GM21447 (cell line): ENCODE measurements at regions not wholly inside any gene's neighbourhood (a gene's known extent, or its start where the extent isn't known, plus 50 kb on each side); places are given as distances from the start of the nearest gene placed in this dataset.

Experiments
- ATAC-seq: cut with Tn5 transposase; IDR thresholded peaks from one replicate; pipeline ENCODE4 v1.9.1; 2021; ENCODE audit not compliant: unreplicated experiment

DNA sequence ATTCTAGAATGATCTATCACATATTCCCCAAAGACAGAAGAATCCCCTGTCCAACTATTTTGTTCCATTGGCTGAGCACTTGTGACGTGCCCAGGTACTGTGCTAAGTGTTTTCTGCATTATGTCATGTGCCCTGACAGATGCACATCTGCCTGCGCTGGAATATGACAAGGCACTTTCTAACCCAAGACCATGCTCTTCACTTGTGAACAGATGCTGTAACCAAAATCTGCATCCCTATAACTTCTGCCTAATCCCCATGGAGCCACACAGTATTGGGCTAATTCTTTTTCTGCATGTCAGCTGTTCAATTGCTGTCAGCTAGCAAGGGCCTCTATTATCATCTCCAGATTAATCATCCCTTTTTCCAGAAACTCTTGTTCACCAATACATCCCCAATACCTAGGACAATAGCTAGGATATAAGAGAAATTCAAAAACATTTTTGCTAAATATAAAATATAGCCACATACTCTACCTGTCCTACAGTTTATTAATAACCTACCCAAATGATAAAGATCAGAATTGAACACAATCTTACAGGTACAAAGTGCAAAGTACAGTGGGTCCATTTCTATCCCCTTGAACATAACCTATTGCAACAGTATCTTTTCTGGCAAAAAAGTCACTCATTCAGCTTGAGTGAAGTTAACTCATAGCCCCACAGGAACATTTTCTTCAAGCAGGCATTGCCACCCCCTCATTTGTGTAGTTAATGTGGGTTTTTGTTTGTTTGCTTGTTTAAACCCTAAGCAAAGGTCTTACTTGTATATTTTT, 109.4 kb upstream of the LRRN1 start:
- ATAC-seq: no peak

GRCh38 chr3:3686907-3687648, 112.2 kb upstream of the LRRN1 start:
- ATAC-seq: no peak

- no peak for ATAC-seq
These were observed 113.5 kb upstream of the LRRN1 start for GRCh38 chr3:3685721-3686120.

- no peak for ATAC-seq
These were observed 116.0 kb upstream of the LRRN1 start for GRCh38 chr3:3683261-3683660.

- ATAC-seq: no peak
These were observed 123.4 kb upstream of the LRRN1 start for GRCh38 chr3:3675801-3676200.

- ATAC-seq: no peak
These were observed 124.0 kb upstream of the LRRN1 start for GRCh38 chr3:3675186-3675585.

- ATAC-seq: peak; percentile 92
These were observed 132.6 kb upstream of the LRRN1 start for GRCh38 chr3:3666664-3667063.

DNA sequence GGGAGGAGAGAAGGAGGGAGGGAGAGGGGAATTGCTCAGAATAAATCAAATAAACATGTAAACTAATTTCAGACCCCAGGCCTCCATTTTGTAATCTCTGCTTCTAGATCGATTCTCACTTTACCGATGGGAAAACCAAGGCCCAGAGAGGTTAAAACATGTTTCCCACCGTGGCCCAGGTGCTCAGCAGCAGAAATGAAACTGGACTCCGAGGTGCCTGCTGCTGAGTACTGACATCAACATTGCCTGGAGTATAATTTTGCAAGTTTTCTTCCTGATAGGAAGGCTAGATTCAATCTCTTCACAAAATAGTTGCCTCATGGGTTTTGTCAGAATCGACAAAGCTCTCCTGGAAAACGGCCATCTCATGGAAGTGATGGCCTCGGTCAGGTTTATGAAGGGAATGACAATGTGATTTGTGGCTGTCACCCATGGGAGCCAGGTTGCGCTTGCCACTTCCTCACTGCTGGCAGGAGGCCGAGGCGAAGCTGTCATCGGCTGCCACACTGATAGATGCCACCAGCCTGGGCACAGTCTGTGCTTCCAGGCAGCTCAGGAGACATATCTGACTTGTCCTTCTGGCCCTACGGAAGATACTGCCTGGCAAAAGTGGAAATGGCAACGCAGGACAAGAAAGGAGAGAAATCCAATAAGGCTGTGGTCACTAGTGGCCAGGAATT, 133.1 kb upstream of the LRRN1 start:
- ATAC-seq: peak; percentile 66

DNA sequence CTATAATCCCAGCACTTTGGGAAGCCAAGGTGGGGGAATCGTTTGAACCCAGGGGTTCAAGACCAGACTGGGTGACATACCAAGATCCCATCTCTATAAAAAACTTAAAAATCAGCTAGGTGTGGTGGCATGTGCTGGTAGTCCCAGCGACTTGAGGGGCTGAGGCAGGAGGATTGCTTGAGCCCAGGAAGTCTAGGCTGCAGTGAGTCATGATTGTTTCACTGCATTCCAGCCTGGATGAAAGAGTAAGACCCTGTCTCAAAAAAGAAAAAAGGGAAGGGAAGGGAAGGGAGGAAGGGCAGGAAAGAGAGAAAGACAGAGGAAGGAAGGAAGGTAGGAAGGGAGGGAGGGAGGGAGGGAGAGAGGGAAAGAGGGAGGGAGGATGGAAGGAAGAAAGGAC, 133.7 kb upstream of the LRRN1 start:
- ATAC-seq: no peak

DNA sequence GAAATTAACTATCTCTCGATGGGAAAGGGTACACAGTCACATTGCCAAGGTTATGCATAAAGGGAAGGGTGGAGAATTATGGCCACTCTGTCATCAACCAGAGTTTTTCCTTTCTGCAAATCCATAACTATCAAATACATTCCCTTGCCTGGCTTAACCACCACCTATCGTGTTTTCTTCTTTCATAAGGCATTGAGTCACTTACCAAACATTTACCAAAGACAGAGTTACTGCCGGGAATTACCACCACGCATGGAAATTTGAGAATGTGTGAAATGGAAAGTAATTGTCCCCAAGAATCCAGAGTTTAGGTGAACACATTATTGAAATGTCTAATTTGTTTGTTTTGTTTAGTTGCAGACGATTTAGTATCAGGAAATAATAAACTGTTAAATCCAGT, 134.3 kb upstream of the LRRN1 start:
- ATAC-seq: no peak

DNA sequence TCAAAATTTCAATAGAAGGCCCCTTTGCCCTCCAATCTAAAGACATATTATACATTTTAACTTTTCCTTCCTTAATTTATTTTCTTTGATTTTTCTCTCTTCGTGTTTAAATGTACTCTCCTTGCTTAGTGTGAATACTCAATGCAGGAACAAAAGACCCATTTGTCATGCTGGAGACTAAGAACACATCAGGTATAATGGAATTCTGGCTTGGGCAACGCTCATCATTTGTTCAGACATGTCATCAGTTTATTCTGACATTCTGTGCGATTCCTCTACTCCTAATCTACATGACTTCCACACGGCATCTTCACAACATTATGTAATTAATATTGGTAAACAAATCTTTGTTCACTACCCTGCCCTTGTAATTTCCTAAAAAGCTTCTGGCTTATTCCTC, 136.6 kb upstream of the LRRN1 start:
- ATAC-seq: no peak

GRCh38 chr3:3654916-3655315, 144.3 kb upstream of the LRRN1 start:
- no peak for ATAC-seq

DNA sequence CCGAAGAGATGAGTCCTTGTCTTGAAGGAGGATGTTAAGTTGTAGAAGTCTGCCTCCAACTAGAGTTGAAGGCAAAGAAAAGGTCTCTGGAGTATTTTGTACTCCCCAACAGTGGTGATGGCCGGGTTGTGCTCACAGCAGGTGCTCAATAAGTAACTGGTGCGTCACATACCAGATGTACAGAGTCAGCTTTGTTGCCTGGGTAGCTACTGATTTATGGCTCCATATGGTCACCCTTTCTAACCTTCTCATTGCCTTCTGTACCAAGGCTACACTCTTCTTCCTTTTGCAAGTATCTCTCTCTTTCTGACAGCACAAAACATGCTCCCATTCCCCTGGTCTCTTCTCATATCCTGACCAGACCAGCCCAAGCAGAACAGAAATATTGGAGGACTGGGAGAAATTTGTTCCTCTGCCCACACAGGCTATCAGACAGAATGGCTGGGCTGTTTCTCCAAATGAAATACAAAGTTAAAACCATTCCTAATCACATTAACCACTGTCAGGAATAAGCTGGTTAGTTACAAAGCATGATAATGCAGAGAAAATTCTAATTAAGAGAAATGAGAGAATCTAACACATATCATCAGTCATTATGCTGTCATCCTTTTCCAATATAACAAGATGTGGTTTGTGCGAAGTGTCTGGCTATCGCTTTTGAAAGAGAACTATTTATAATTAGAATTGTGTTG, 150.1 kb upstream of the LRRN1 start:
- no peak for ATAC-seq

DNA sequence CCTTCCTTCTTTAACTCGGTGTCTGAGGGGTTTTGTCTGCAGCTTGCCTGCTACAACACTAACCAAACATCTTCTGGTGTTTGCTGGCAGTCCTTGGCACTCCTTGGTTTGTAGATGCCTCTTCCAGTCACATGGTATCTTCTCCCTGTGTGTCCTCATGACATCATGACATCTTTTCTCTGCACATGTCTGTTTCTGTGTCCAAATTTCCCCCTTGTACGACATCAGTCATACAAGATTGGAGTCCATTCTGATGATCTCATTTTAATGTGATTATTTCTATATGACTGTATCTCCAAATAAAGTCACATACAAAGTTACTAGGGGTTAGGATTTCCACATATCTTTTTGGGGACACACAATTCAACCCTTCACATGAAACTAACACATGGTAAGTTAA, 152.3 kb upstream of the LRRN1 start:
- no peak for ATAC-seq

GRCh38 chr3:3646103-3646844, 153.0 kb upstream of the LRRN1 start:
- peak; percentile 71 for ATAC-seq

DNA sequence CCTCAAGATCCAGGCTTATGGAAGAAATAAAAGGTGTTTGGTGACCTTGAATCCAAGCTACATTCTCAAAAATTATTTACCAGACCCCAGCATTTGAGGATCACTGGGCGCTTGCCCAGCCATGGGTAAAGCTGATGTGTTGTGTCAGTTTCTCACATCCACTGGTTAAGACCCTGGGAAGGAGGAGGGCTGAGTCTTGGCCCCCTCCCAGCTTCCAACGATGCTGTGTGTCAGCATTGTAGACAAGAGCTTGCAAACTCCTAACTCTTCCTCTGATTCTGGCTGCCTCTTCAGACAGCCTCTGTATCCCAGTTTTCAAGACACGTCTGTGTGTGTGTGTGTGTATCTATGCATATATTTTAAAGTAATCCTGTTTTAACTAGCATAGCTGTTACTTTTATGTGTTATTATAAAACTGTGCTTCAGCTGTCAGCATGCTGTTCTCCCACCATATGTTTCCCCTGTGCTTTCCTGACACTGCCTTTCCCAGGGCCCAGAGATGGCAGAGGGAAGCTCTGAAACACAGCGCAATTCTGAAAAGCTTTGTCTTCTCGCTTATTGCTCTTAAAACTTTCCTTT, 157.3 kb upstream of the LRRN1 start:
- no peak for ATAC-seq

DNA sequence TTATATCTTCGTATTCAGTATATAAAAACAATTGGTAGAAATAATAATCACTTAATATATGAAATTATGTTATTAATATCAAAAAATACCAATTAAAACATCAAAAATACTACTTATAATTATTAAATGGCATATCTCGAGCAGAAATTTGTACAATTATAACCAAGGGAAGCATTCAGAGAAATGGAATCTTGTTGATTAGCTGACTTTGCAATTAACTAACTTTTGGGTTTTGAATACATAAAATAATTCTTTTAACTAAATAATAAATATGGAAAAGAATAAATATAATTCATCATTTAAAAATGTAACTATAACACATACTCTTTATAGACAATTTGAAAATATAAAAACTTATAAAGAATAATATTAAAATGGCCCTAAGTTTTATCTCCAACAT, 160.2 kb upstream of the LRRN1 start:
- no peak for ATAC-seq

DNA sequence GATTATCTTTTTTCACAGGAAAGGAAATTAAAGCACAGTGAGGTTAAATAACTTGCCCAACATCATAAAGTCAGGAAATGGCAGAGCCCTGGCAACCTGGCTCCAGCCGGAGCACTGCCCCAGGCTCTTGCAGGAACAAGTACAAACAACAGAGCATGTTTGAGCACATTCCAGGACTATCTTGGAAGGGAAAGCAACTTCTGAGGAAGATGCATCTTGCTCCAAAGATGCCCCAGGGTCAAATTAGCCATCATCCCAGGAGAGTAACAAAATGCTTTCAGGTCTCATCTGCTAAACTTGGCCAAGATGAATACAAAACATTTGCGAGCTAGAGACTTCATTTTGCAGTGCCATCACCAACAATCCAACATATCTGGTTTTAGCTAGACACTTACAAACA, 162.4 kb upstream of the LRRN1 start:
- no peak for ATAC-seq

- no peak for ATAC-seq
These were observed 164.1 kb upstream of the LRRN1 start for GRCh38 chr3:3635109-3635508.

- ATAC-seq: no peak
These were observed 164.9 kb upstream of the LRRN1 start for GRCh38 chr3:3634326-3634725.
